Nephron progenitor cell (in vitro differentiated cells): ENCODE measurements at regions not wholly inside any gene's neighbourhood (a gene's known extent, or its start where the extent isn't known, plus 50 kb on each side); places are given as distances from the start of the nearest gene placed in this dataset.

ENCODE experiments used
- DNase-seq: peaks from one replicate; pipeline ENCODE4 v3.0.0; 2021
- H3K27ac Mint-ChIP-seq: 2 replicates; pipeline ENCODE4 v1.8.0; 2021; ENCODE audit warnings: mild to moderate bottlenecking, moderate library complexity, mixed read lengths
- H3K27me3 Mint-ChIP-seq: 2 replicates; pipeline ENCODE4 v1.8.0; 2021; ENCODE audit warnings: mild to moderate bottlenecking, low read depth, mixed read lengths; ENCODE audit not compliant: poor library complexity
- H3K36me3 Mint-ChIP-seq: 2 replicates; pipeline ENCODE4 v1.8.0; 2021; ENCODE audit warnings: low read depth, mixed read lengths
- H3K4me1 Mint-ChIP-seq: 2 replicates; pipeline ENCODE4 v1.8.0; 2021; ENCODE audit warnings: mixed read lengths
- H3K4me3 Mint-ChIP-seq: 2 replicates; pipeline ENCODE4 v1.8.0; 2021; ENCODE audit warnings: mild to moderate bottlenecking, moderate library complexity, mixed read lengths
- H3K9me3 Mint-ChIP-seq: 2 replicates; pipeline ENCODE4 v1.8.0; 2021; ENCODE audit warnings: mild to moderate bottlenecking, moderate library complexity, mixed read lengths
- TF ChIP-seq, protein P1 (sequence below): fragments of 200-600 bp; sonication (generic); IDR thresholded peaks from 2 replicates; pipeline ENCODE4 v1.5.0; 2021; ENCODE audit warnings: antibody characterized with exemption

DNA sequence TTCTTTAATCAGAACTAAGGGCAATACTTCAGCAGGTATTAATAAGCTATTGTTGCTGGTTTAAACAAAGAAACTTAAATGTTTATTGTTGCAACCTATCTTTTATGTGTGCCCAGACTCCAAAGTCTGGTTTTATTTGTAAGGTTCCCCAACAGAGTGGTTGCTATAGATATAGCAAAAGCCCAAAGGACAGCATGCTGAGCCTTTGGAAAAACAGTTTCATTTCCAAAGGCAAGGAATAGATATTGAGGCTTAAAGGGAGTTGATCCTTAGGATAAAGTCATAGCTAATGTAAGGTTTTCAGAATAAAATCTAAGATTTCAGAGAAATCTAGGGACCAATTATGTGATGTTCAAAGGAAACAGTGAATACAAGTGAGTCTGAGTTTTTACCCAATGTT, 413.2 kb upstream of the SLC14A2 start:
- H3K27me3 Mint-ChIP-seq = no peaks in the 10 kb centered on the region
- H3K9me3 Mint-ChIP-seq = peaks cover 5% of the 10 kb centered on the region
- no peak overlapping the region for H3K27ac Mint-ChIP-seq
- no peaks in the 10 kb centered on the region for H3K36me3 Mint-ChIP-seq
- DNase-seq = no peak
- TF ChIP-seq, protein P1, sequence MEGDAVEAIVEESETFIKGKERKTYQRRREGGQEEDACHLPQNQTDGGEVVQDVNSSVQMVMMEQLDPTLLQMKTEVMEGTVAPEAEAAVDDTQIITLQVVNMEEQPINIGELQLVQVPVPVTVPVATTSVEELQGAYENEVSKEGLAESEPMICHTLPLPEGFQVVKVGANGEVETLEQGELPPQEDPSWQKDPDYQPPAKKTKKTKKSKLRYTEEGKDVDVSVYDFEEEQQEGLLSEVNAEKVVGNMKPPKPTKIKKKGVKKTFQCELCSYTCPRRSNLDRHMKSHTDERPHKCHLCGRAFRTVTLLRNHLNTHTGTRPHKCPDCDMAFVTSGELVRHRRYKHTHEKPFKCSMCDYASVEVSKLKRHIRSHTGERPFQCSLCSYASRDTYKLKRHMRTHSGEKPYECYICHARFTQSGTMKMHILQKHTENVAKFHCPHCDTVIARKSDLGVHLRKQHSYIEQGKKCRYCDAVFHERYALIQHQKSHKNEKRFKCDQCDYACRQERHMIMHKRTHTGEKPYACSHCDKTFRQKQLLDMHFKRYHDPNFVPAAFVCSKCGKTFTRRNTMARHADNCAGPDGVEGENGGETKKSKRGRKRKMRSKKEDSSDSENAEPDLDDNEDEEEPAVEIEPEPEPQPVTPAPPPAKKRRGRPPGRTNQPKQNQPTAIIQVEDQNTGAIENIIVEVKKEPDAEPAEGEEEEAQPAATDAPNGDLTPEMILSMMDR = no peak
- no peak overlapping the region for H3K4me3 Mint-ChIP-seq
- H3K4me1 Mint-ChIP-seq = peaks cover 15% of the 10 kb centered on the region

DNA sequence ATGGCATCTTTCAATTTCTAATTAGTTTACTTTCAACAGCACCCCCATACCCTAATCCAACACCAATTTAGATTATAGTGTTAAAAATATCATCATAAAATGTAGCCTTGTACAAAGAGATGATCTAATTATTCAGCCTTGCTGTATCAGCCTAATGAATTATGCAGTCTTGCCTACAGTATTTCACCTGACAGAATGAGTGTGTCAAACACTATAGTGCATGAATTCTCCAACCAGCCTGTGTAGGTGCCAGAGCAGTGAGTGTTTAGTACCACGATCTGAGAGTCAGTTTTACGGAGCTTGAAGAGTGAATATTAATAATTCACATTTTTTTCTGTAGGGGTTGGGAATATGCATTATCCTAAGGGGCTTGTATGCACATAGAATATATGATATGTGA, 411.6 kb upstream of the SLC14A2 start:
- H3K4me1 Mint-ChIP-seq = peaks cover 15% of the 10 kb centered on the region
- no peak overlapping the region for H3K4me3 Mint-ChIP-seq
- H3K9me3 Mint-ChIP-seq = peaks cover 10% of the 10 kb centered on the region
- DNase-seq = no peak
- TF ChIP-seq, protein P1 = no peak
- H3K27me3 Mint-ChIP-seq = no peaks in the 10 kb centered on the region
- no peaks in the 10 kb centered on the region for H3K36me3 Mint-ChIP-seq
- H3K27ac Mint-ChIP-seq = no peak overlapping the region

DNA sequence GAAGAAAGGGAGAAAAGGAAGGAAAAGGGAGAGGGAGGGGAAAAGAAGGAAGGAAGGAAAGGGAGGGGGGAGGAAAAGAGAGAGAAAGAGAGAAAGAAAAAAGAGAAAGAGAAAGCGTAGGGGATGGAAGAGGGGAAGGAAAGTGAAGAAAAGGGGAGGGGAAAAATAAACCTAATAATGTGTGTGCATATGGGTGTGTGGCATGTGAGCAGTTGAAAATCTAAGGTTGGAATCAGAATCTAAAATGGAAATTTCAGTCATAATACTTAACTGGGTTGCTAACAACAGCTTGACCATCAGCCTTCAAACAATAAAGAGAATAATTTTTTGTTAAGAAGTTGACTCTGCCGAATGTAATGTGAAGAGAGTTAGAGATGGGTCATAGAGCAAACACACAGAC, 407.9 kb upstream of the SLC14A2 start:
- TF ChIP-seq, protein P1 = no peak
- Mint-ChIP-seq H3K27me3 (no peaks in the 10 kb centered on the region), H3K4me3 (no peak overlapping the region), H3K4me1 (peaks cover 24% of the 10 kb centered on the region), H3K9me3 (peaks cover 5% of the 10 kb centered on the region), H3K27ac (no peak overlapping the region), H3K36me3 (no peaks in the 10 kb centered on the region)
- DNase-seq = no peak

- H3K4me3 Mint-ChIP-seq = no peak overlapping the region
- H3K9me3 Mint-ChIP-seq = peaks cover 5% of the 10 kb centered on the region
- H3K36me3 Mint-ChIP-seq = no peaks in the 10 kb centered on the region
- no peaks in the 10 kb centered on the region for H3K27me3 Mint-ChIP-seq
- H3K4me1 Mint-ChIP-seq = peaks cover 21% of the 10 kb centered on the region
- no peak overlapping the region for H3K27ac Mint-ChIP-seq
- no peak for DNase-seq
- TF ChIP-seq, protein P1 = no peak
Measured at GRCh38 chr18:45208164-45208563, 407.1 kb upstream of the SLC14A2 start.

GRCh38 chr18:45212181-45213039, 402.9 kb upstream of the SLC14A2 start:
- no peak overlapping the region for H3K4me3 Mint-ChIP-seq
- no peak overlapping the region for H3K27ac Mint-ChIP-seq
- H3K9me3 Mint-ChIP-seq = peaks cover 5% of the 10 kb centered on the region
- TF ChIP-seq, protein P1 = peak; percentile 95
- peaks cover 4% of the 10 kb centered on the region for H3K27me3 Mint-ChIP-seq
- H3K4me1 Mint-ChIP-seq = peaks cover 11% of the 10 kb centered on the region
- peak; percentile 81 for DNase-seq
- no peaks in the 10 kb centered on the region for H3K36me3 Mint-ChIP-seq

- no peak overlapping the region for H3K4me3 Mint-ChIP-seq
- no peak for DNase-seq
- no peak overlapping the region for H3K27ac Mint-ChIP-seq
- peaks cover 5% of the 10 kb centered on the region for H3K9me3 Mint-ChIP-seq
- H3K4me1 Mint-ChIP-seq = peaks cover 11% of the 10 kb centered on the region
- peaks cover 4% of the 10 kb centered on the region for H3K27me3 Mint-ChIP-seq
- H3K36me3 Mint-ChIP-seq = no peaks in the 10 kb centered on the region
- TF ChIP-seq, protein P1 = no peak
Measured at GRCh38 chr18:45213040-45213333, 402.3 kb upstream of the SLC14A2 start.
